NT2/D1 (cell line): ENCODE measurements at regions not wholly inside any gene's neighbourhood (a gene's known extent, or its start where the extent isn't known, plus 50 kb on each side); places are given as distances from the start of the nearest gene placed in this dataset.

Source experiments
- SUZ12 ChIP-seq: IDR thresholded peaks from 2 replicates; pipeline ENCODE4 v1.6.1; 2011; ENCODE audit not compliant: insufficient read length, insufficient read depth; ENCODE audit errors: extremely low read depth
- YY1 ChIP-seq: IDR thresholded peaks from 2 replicates; pipeline ENCODE4 v1.6.1; 2011; ENCODE audit not compliant: insufficient read length, insufficient read depth

DNA sequence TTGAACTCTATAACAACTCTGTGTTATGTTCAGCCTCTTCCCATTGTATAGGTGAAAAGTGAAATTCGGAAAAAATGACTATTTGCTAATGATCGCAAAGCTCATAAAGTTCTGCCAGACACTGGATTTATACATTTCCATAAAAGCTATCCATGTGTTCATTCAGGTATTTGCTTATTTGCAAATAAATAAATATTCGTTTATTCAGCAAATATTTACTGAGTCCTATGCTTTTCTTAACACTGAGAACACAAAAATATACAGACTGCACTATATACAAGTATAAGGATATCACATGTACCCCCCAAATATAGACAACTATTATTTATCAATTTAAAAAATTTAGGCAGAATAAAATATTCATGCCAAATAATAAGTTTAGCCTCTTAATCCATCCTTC lies 63.2 kb upstream of the ATP8B1 start:
- no peak for TF ChIP-seq SUZ12
- TF ChIP-seq YY1: no peak
